ENCODE measurements at regions not wholly inside any gene's neighbourhood (a gene's known extent, or its start where the extent isn't known, plus 50 kb on each side); places are given as distances from the start of the nearest gene placed in this dataset.

GRCh38 chr13:63517371-63517770, 2101.7 kb upstream of the PCDH20 start:
- ChIA-PET CTCF (ENCODE audit: low intra/inter-chr PET ratio, low total read pairs) (no interaction called here), POLR2A (no interaction called here)
- Histone ChIP-seq H3K4me2 (ENCODE audit: low read depth, low read length) (no peak overlapping the region), H3K9ac (ENCODE audit: insufficient read depth, low read depth, low read length) (no peak overlapping the region), H3K4me3 (replicated peaks in 1 of 3; ENCODE audit: insufficient read depth in 1 of 3, low read depth in 2 of 3, low read length in 3 of 3) (no peak overlapping the region), H3K9me3 (ENCODE audit: low read length) (no peaks in the 10 kb centered on the region), H3K27me3 (ENCODE audit: control insufficient read depth in 1 of 2, insufficient read depth in 2 of 2, low read length in 2 of 2) (no peaks in the 10 kb centered on the region; a peak in 1 of 5 replicates), H3K4me1 (ENCODE audit: insufficient read depth, low read length) (no peaks in the 10 kb centered on the region), H4K20me1 (ENCODE audit: insufficient read depth, low read length) (no peaks in the 10 kb centered on the region), H3K27ac (ENCODE audit: extremely low read length, insufficient read depth, low read length) (no peak overlapping the region), H3K79me2 (ENCODE audit: insufficient read depth, low read length) (no peaks in the 10 kb centered on the region), H3K36me3 (replicated peaks in 1 of 2; ENCODE audit: control insufficient read depth in 1 of 2, insufficient read depth in 2 of 2, low read length in 2 of 2) (no peaks in the 10 kb centered on the region), H2AFZ (ENCODE audit: low read length) (no peak overlapping the region)
- 17% methylated on average over 9 of the region's 9 CpGs for WGBS (ENCODE audit: low lambda C conversion rate)
- TF ChIP-seq RFX5 (IDR thresholded peaks at IDR 0.05; ENCODE audit: low read depth, low read length) (no peak), ARID3A (IDR thresholded peaks at IDR 0.05; ENCODE audit: low read depth, low read length) (no peak), ZNF501 (CRISPR knock-in tag; IDR thresholded peaks at IDR 0.05) (no peak), JUNB (CRISPR knock-in tag; IDR thresholded peaks at IDR 0.05; ENCODE audit: borderline replicate concordance) (no peak), NKX3-1 (CRISPR knock-in tag; IDR thresholded peaks at IDR 0.05) (no peak)
- TF ChIP-seq, protein P1, sequence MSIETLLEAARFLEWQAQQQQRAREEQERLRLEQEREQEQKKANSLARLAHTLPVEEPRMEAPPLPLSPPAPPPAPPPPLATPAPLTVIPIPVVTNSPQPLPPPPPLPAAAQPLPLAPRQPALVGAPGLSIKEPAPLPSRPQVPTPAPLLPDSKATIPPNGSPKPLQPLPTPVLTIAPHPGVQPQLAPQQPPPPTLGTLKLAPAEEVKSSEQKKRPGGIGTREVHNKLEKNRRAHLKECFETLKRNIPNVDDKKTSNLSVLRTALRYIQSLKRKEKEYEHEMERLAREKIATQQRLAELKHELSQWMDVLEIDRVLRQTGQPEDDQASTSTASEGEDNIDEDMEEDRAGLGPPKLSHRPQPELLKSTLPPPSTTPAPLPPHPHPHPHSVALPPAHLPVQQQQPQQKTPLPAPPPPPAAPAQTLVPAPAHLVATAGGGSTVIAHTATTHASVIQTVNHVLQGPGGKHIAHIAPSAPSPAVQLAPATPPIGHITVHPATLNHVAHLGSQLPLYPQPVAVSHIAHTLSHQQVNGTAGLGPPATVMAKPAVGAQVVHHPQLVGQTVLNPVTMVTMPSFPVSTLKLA (IDR thresholded peaks at IDR 0.05): peak; percentile 46; the same call in 1 of the 2 replicates
- no peak for ATAC-seq
- no peak for DNase-seq (ENCODE audit: low spot score)
- no TSS peak for BruUV-seq (replicated peaks)
- in situ Hi-C loops (cut with HindIII; ENCODE audit: extremely low pct_ligation_motif_present, low pct_unique_long_range_greater_than_20kb) (no loop called here), intact Hi-C loops (cut with micrococcal nuclease; ENCODE audit: unreplicated experiment) (no loop called here)
- no peak for FAIRE-seq

- in situ Hi-C loops (cut with HindIII; ENCODE audit: extremely low pct_ligation_motif_present, low pct_unique_long_range_greater_than_20kb): no loop called here
These were observed 2100.5 kb upstream of the PCDH20 start for GRCh38 chr13:63516124-63516523.

More at GRCh38 chr13:63516124-63516523, 2100.5 kb upstream of the PCDH20 start:
- Histone ChIP-seq H2AFZ (ENCODE audit: low read length) (no peak overlapping the region), H3K4me1 (ENCODE audit: insufficient read depth, low read length) (no peaks in the 10 kb centered on the region), H3K9ac (ENCODE audit: insufficient read depth, low read depth, low read length) (no peak overlapping the region), H3K9me3 (ENCODE audit: low read length) (no peaks in the 10 kb centered on the region), H3K27me3 (ENCODE audit: control insufficient read depth in 1 of 2, insufficient read depth in 2 of 2, low read length in 2 of 2) (no peaks in the 10 kb centered on the region; a peak in 1 of 5 replicates), H3K36me3 (replicated peaks in 1 of 2; ENCODE audit: control insufficient read depth in 1 of 2, insufficient read depth in 2 of 2, low read length in 2 of 2) (no peaks in the 10 kb centered on the region), H4K20me1 (ENCODE audit: insufficient read depth, low read length) (no peaks in the 10 kb centered on the region), H3K79me2 (ENCODE audit: insufficient read depth, low read length) (no peaks in the 10 kb centered on the region), H3K4me3 (replicated peaks in 1 of 3; ENCODE audit: insufficient read depth in 1 of 3, low read depth in 2 of 3, low read length in 3 of 3) (no peak overlapping the region), H3K4me2 (ENCODE audit: low read depth, low read length) (no peak overlapping the region), H3K27ac (ENCODE audit: extremely low read length, insufficient read depth, low read length) (no peak overlapping the region)
- DNase-seq (ENCODE audit: low spot score): no peak
- no peak for FAIRE-seq
- no peak for ATAC-seq
- CTCF ChIA-PET (ENCODE audit: low intra/inter-chr PET ratio, low total read pairs): no interaction called here
- no peak for TF ChIP-seq ZNF747 (CRISPR knock-in tag; IDR thresholded peaks at IDR 0.05; ENCODE audit: borderline replicate concordance)
- TF ChIP-seq, protein P2, sequence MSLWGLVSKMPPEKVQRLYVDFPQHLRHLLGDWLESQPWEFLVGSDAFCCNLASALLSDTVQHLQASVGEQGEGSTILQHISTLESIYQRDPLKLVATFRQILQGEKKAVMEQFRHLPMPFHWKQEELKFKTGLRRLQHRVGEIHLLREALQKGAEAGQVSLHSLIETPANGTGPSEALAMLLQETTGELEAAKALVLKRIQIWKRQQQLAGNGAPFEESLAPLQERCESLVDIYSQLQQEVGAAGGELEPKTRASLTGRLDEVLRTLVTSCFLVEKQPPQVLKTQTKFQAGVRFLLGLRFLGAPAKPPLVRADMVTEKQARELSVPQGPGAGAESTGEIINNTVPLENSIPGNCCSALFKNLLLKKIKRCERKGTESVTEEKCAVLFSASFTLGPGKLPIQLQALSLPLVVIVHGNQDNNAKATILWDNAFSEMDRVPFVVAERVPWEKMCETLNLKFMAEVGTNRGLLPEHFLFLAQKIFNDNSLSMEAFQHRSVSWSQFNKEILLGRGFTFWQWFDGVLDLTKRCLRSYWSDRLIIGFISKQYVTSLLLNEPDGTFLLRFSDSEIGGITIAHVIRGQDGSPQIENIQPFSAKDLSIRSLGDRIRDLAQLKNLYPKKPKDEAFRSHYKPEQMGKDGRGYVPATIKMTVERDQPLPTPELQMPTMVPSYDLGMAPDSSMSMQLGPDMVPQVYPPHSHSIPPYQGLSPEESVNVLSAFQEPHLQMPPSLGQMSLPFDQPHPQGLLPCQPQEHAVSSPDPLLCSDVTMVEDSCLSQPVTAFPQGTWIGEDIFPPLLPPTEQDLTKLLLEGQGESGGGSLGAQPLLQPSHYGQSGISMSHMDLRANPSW (CRISPR knock-in tag; IDR thresholded peaks at IDR 0.05; ENCODE audit: borderline replicate concordance): no peak
- WGBS (ENCODE audit: low lambda C conversion rate): 0% methylated on average over 1 of the region's 1 CpG
- POLR2A ChIA-PET: no interaction called here
- intact Hi-C loops (cut with micrococcal nuclease; ENCODE audit: unreplicated experiment): no loop called here
- BruUV-seq (replicated peaks): no TSS peak
